ENCODE measurements at regions not wholly inside any gene's neighbourhood (a gene's known extent, or its start where the extent isn't known, plus 50 kb on each side); places are given as distances from the start of the nearest gene placed in this dataset.

GRCh38 chr4:135359128-135359527, 1157.5 kb upstream of the PABPC4L start:
- no peaks in the 10 kb centered on the region for H4K20me1 ChIP-seq (ENCODE audit: insufficient read depth, poor library complexity, severe bottlenecking)
- TF ChIP-seq EZH2phosphoT487 (IDR thresholded peaks at IDR 0.05; ENCODE audit: low read depth, severe bottlenecking, unreplicated experiment): no peak
- 71% methylated on average over 1 of the region's 1 CpG for WGBS (ENCODE audit: low lambda C conversion rate, missing lambda C conversion rate)
- H3K4me3 ChIP-seq: no peak overlapping the region
- no peak overlapping the region for H2AFZ ChIP-seq
- no peaks in the 10 kb centered on the region for H3K27me3 ChIP-seq
- no peak overlapping the region for H3K27ac ChIP-seq
- H3K9me3 ChIP-seq (ENCODE audit: low read depth): no peaks in the 10 kb centered on the region
- no peaks in the 10 kb centered on the region for H3K4me1 ChIP-seq (ENCODE audit: insufficient read depth)
- DNase-seq (ENCODE audit: low spot score): no peak
- H3K36me3 ChIP-seq (replicated peaks; ENCODE audit: insufficient read depth, low read depth): no peaks in the 10 kb centered on the region
- H3K9me2 ChIP-seq (replicated peaks; ENCODE audit: insufficient read depth): no peaks in the 10 kb centered on the region
- no peak overlapping the region for H3K4me2 ChIP-seq
- H3K79me2 ChIP-seq: no peaks in the 10 kb centered on the region

DNA sequence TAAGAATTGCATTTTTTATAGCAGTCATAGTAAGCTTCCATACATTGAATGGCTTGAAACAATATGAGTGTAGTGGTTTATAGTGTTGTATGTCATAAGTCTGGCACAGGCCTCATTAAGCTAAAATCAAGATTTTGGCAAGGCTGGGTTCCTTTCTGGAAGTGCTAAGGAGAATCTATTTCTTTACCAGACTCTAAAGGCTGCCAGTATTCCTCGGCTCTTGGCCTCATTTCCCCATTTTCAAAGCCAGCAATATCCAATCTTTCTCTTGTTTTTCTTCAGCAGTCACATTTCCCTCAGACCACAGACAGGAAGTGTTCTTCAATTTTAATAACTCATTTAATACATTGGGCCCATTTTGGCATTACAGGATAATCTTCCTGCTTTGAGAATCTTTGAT, 1155.5 kb upstream of the PABPC4L start:
- Histone ChIP-seq H3K36me3 (replicated peaks; ENCODE audit: insufficient read depth, low read depth) (no peaks in the 10 kb centered on the region), H3K4me2 (no peak overlapping the region), H3K79me2 (no peaks in the 10 kb centered on the region), H3K27me3 (no peaks in the 10 kb centered on the region), H3K4me3 (no peak overlapping the region), H3K4me1 (ENCODE audit: insufficient read depth) (no peaks in the 10 kb centered on the region), H3K9me2 (replicated peaks; ENCODE audit: insufficient read depth) (no peaks in the 10 kb centered on the region), H3K27ac (no peak overlapping the region), H2AFZ (no peak overlapping the region), H3K9me3 (ENCODE audit: low read depth) (no peaks in the 10 kb centered on the region), H4K20me1 (ENCODE audit: insufficient read depth, poor library complexity, severe bottlenecking) (no peaks in the 10 kb centered on the region)
- no peak for DNase-seq (ENCODE audit: low spot score)
- 100% methylated on average over 1 of the region's 1 CpG for WGBS (ENCODE audit: low lambda C conversion rate, missing lambda C conversion rate)
- no peak for TF ChIP-seq EZH2phosphoT487 (IDR thresholded peaks at IDR 0.05; ENCODE audit: low read depth, severe bottlenecking, unreplicated experiment)
- no peak for TF ChIP-seq CTCF (IDR thresholded peaks at IDR 0.05; ENCODE audit: poor library complexity)
- no peak for TF ChIP-seq EZH2 (IDR thresholded peaks at IDR 0.05; ENCODE audit: borderline replicate concordance)

DNA sequence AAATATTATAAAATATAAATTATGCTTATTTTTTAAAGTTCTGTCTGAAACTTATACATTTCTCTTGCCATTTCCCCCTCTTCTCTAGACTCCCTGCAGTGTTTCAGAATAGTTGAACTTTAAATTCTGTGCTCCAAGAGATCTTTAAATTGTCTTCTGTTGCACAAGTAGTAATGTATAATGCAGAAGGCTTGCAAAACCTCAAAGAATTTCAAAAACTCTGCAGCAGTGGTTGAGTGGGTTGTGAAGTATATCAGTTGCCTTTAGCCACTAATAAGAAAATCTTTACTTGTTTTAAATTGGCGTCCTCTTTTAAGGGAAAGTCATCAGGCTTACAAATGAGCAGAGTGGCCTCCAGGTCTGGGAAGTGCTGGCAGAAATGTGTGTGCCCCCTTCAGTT, 1153.3 kb upstream of the PABPC4L start:
- Histone ChIP-seq H3K4me3 (no peak overlapping the region), H2AFZ (no peak overlapping the region), H3K9me2 (replicated peaks; ENCODE audit: insufficient read depth) (no peaks in the 10 kb centered on the region), H3K79me2 (no peaks in the 10 kb centered on the region), H3K27me3 (no peaks in the 10 kb centered on the region), H4K20me1 (ENCODE audit: insufficient read depth, poor library complexity, severe bottlenecking) (no peaks in the 10 kb centered on the region), H3K36me3 (replicated peaks; ENCODE audit: insufficient read depth, low read depth) (no peaks in the 10 kb centered on the region), H3K4me1 (ENCODE audit: insufficient read depth) (no peaks in the 10 kb centered on the region), H3K9me3 (ENCODE audit: low read depth) (no peaks in the 10 kb centered on the region), H3K4me2 (no peak overlapping the region), H3K27ac (no peak overlapping the region)
- 65% methylated on average over 1 of the region's 1 CpG for whole genome bisulfite sequencing (ENCODE audit: low lambda C conversion rate, missing lambda C conversion rate)
- DNase-seq (ENCODE audit: low spot score): no peak
- TF ChIP-seq EZH2phosphoT487 (IDR thresholded peaks at IDR 0.05; ENCODE audit: low read depth, severe bottlenecking, unreplicated experiment) (no peak), CTCF (IDR thresholded peaks at IDR 0.05; ENCODE audit: poor library complexity) (no peak), EZH2 (IDR thresholded peaks at IDR 0.05; ENCODE audit: borderline replicate concordance) (no peak)

- Histone ChIP-seq H3K27ac (no peak overlapping the region), H2AFZ (no peak overlapping the region), H3K27me3 (no peaks in the 10 kb centered on the region), H4K20me1 (ENCODE audit: insufficient read depth, poor library complexity, severe bottlenecking) (no peaks in the 10 kb centered on the region), H3K36me3 (replicated peaks; ENCODE audit: insufficient read depth, low read depth) (no peaks in the 10 kb centered on the region), H3K4me3 (no peak overlapping the region), H3K4me1 (ENCODE audit: insufficient read depth) (no peaks in the 10 kb centered on the region), H3K9me2 (replicated peaks; ENCODE audit: insufficient read depth) (no peaks in the 10 kb centered on the region), H3K4me2 (no peak overlapping the region), H3K9me3 (ENCODE audit: low read depth) (no peaks in the 10 kb centered on the region), H3K79me2 (no peaks in the 10 kb centered on the region)
- TF ChIP-seq EZH2phosphoT487 (IDR thresholded peaks at IDR 0.05; ENCODE audit: low read depth, severe bottlenecking, unreplicated experiment) (no peak), CTCF (IDR thresholded peaks at IDR 0.05; ENCODE audit: poor library complexity) (no peak), EZH2 (IDR thresholded peaks at IDR 0.05; ENCODE audit: borderline replicate concordance) (no peak)
- 89% methylated on average over 3 of the region's 3 CpGs for whole genome bisulfite sequencing (ENCODE audit: low lambda C conversion rate, missing lambda C conversion rate)
- DNase-seq (ENCODE audit: low spot score): no peak
Measured at GRCh38 chr4:135353008-135353407, 1151.4 kb upstream of the PABPC4L start.
